SU-DHL-6 (cell line): ENCODE measurements at regions not wholly inside any gene's neighbourhood (a gene's known extent, or its start where the extent isn't known, plus 50 kb on each side); places are given as distances from the start of the nearest gene placed in this dataset.

ENCODE experiments used
- H2AFZ ChIP-seq: fragments of 200-600 bp; sonication (generic); 2 replicates; pipeline ENCODE4 v1.6.1; 2014; ENCODE audit warnings: low read depth, mild to moderate bottlenecking, moderate library complexity, mixed read lengths, antibody characterized with exemption, low read length; ENCODE audit not compliant: severe bottlenecking
- H3F3A ChIP-seq: fragments of 200-600 bp; shearing (Covaris generic); 2 replicates; pipeline ENCODE4 v1.6.0; 2016; ENCODE audit warnings: antibody characterized with exemption, mild to moderate bottlenecking; ENCODE audit not compliant: insufficient read depth
- H3K27ac ChIP-seq: fragments of 200-600 bp; sonication (generic); 2 replicates; pipeline ENCODE4 v1.5.1; 2016; ENCODE audit warnings: low read depth, mild to moderate bottlenecking, low read length, moderate library complexity, mixed read lengths
- H3K27me3 ChIP-seq: fragments of 200-600 bp; sonication (generic), shearing (Covaris generic); 2 replicates; pipeline ENCODE4 v1.6.0; 2014; ENCODE audit warnings: mild to moderate bottlenecking, low read length
- H3K36me3 ChIP-seq: fragments of 200-600 bp; sonication (generic); 2 replicates; pipeline ENCODE4 v1.6.1; 2014; ENCODE audit warnings: mild to moderate bottlenecking, low read length, mixed read lengths
- H3K4me2 ChIP-seq: fragments of 300-600, 200-600 bp; shearing (Covaris generic), sonication (generic); 2 replicates; pipeline ENCODE4 v1.6.0; 2014; ENCODE audit warnings: low read length, low read depth, mild to moderate bottlenecking; ENCODE audit not compliant: poor library complexity, severe bottlenecking
- H3K4me3 ChIP-seq: fragments of 200-600 bp; sonication (generic); 2 replicates; pipeline ENCODE4 v1.5.1; 2014; ENCODE audit warnings: antibody characterized with exemption, low read length, mild to moderate bottlenecking, mixed read lengths; ENCODE audit not compliant: insufficient read depth, poor library complexity, severe bottlenecking
- H3K79me2 ChIP-seq: fragments of 200-600 bp; sonication (generic); 2 replicates; pipeline ENCODE4 v1.6.1; 2014; ENCODE audit warnings: mild to moderate bottlenecking, low read length, moderate library complexity; ENCODE audit not compliant: insufficient read depth
- H3K9ac ChIP-seq: fragments of 200-600 bp; sonication (generic); 2 replicates; pipeline ENCODE4 v1.7.0; 2014; ENCODE audit warnings: mild to moderate bottlenecking, low read length
- H3K9me2 ChIP-seq: fragments of 200-600 bp; sonication (generic); replicated peaks from 2 replicates; pipeline ENCODE4 v1.6.1; 2014; ENCODE audit warnings: low read length; ENCODE audit not compliant: insufficient read depth
- H3K9me3 ChIP-seq: fragments of 200-600 bp; sonication (generic); 2 replicates; pipeline ENCODE4 v1.6.1; 2014; ENCODE audit warnings: low read length, mixed read lengths; ENCODE audit not compliant: insufficient read depth
- H4K20me1 ChIP-seq: fragments of 200-600 bp; sonication (generic); 2 replicates; pipeline ENCODE4 v1.6.1; 2014; ENCODE audit warnings: low read depth, mild to moderate bottlenecking, antibody characterized with exemption, low read length, moderate library complexity, mixed read lengths
- CTCF ChIP-seq: fragments of 200-600 bp; sonication (generic); IDR thresholded peaks from one replicate; pipeline ENCODE4 v1.5.1; 2017; ENCODE audit warnings: antibody characterized with exemption, mild to moderate bottlenecking, low read length, moderate library complexity; ENCODE audit not compliant: insufficient read depth, poor library complexity, severe bottlenecking
- EZH2phosphoT487 ChIP-seq: fragments of 200-600 bp; sonication (generic), shearing (Covaris generic); conservative IDR thresholded peaks from 2 replicates; pipeline ENCODE4 v1.6.1; 2018; ENCODE audit warnings: mild to moderate bottlenecking, antibody characterized with exemption, low read length, moderate library complexity, mixed read lengths

DNA sequence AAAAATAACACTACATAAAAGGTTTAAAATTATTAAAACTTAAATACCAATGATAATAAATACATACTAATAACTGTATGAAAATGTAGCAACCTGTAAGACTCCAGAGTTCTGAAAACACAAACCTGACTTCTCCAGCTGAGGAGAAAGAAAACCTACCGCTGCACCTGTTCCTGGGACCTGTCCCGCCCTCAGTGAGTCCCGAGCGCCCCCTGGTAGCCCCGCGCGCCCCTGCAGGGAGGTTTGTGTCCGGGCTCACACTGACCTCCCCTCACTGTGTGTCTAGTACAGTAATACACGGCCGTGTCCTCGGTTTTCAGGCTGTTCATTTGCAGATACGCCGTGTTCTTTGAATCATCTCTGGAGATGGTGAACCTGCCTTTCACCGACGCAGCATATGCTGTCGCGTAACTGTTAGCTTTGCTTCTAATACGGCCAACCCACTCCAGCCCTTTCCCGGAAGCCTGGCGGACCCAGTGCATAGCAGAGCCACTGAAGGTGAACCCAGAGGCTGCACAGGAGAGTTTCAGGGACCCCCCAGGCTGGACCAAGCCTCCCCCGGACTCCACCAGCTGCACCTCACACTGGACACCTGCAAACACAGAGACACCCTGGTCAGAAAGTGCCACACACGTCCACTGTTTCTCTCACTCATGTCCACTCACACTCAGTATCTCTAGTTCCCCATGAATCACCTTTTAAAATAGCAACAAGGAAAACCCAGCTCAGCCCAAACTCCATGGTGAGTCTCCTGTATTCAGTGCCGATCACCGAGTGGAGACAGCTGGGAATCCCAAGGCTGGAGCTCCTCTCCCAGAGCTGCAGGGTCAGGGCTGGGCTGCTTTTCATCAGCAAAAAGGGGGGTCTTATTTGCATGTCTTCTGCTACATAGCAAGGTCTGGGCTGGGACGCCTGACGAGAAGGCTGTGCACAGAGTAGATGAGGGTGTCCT lies 1276.3 kb downstream of the TMEM121 start:
- Histone ChIP-seq H3K79me2 (no peaks in the 10 kb centered on the region), H3K9ac (no peak overlapping the region), H3K4me2 (peak overlapping the region; percentile 9), H3F3A (no peaks in the 10 kb centered on the region), H3K27me3 (no peaks in the 10 kb centered on the region), H3K4me3 (no peak overlapping the region), H3K36me3 (no peaks in the 10 kb centered on the region), H4K20me1 (no peaks in the 10 kb centered on the region), H3K27ac (no peak overlapping the region), H3K9me2 (no peaks in the 10 kb centered on the region), H3K9me3 (peaks cover 6% of the 10 kb centered on the region; the same call in 1 of the 2 replicates), H2AFZ (no peak overlapping the region)
- TF ChIP-seq CTCF (peak; percentile 74), EZH2phosphoT487 (no peak)

DNA sequence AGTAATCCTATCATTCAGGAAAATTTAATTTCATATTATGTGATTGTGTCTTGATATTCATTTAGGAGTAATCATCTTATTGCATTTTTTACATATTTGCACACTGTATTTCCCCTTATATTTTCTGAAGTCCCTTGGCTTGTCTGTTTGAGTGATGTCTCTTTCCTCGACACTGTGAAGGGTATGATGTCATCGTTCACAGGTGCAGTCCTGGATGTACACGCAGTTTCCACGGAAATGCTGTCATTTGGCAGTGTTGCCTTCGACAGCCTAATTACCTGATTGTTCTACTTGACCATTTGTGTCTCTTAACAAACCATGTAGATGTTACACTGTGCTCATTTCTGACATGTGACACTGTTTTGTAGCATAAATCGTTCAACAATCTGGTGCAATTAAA lies 1277.0 kb downstream of the TMEM121 start:
- no peak overlapping the region for H3K4me3 ChIP-seq
- no peaks in the 10 kb centered on the region for H3K36me3 ChIP-seq

GRCh38 chr14:106807493-106807892 lies 1281.1 kb downstream of the TMEM121 start:
- Histone ChIP-seq H3K27ac (no peak overlapping the region), H4K20me1 (no peaks in the 10 kb centered on the region), H3K36me3 (no peaks in the 10 kb centered on the region), H3K4me2 (no peak overlapping the region), H2AFZ (no peak overlapping the region), H3F3A (no peaks in the 10 kb centered on the region), H3K79me2 (no peaks in the 10 kb centered on the region), H3K4me3 (no peak overlapping the region), H3K9ac (no peak overlapping the region), H3K9me2 (no peaks in the 10 kb centered on the region), H3K9me3 (no peaks in the 10 kb centered on the region), H3K27me3 (no peaks in the 10 kb centered on the region)
- TF ChIP-seq EZH2phosphoT487 (no peak), CTCF (no peak)

More for the DNA sequence above, 1277.0 kb downstream of the TMEM121 start:
- peaks cover 4% of the 10 kb centered on the region; the same call in 1 of the 2 replicates for H3K9me3 ChIP-seq
- H3K9ac ChIP-seq = no peak overlapping the region
- TF ChIP-seq CTCF = no peak
- no peak for TF ChIP-seq EZH2phosphoT487
- no peaks in the 10 kb centered on the region for H3F3A ChIP-seq
- no peak overlapping the region for H3K4me2 ChIP-seq
- no peaks in the 10 kb centered on the region for H4K20me1 ChIP-seq
- no peak overlapping the region for H2AFZ ChIP-seq
- no peak overlapping the region for H3K27ac ChIP-seq
- no peaks in the 10 kb centered on the region for H3K79me2 ChIP-seq
- H3K27me3 ChIP-seq = no peaks in the 10 kb centered on the region
- no peaks in the 10 kb centered on the region for H3K9me2 ChIP-seq
